HCT116 (cell line): ENCODE measurements at regions not wholly inside any gene's neighbourhood (a gene's known extent, or its start where the extent isn't known, plus 50 kb on each side); places are given as distances from the start of the nearest gene placed in this dataset.

Experiments
- ATAC-seq: fragments of 200-7000 bp; cut with Tn5 transposase; 2 replicates; pipeline ENCODE4 v1.9.1; 2020; ENCODE audit warnings: mild to moderate bottlenecking, moderate library complexity
- BruUV-seq: library from RNA; stranded (reverse); fragments of 400-500 nt; replicated peaks from 2 replicates; lab custom pipeline; 2021; lab: Mats Ljungman, UMichigan
- CTCF ChIA-PET: fragments of 300-600 bp; sonication (Branson Sonifier 250); formaldehyde crosslinking; loops from one replicate; lab custom pipeline; 2021; ENCODE audit warnings: antibody characterized with exemption; lab: Charles Lee
- POLR2A ChIA-PET: fragments of 300-600, 350-600 bp; sonication (Branson Sonifier 250); formaldehyde crosslinking; loops from one replicate; lab custom pipeline; 2021; ENCODE audit warnings: antibody characterized with exemption; lab: Charles Lee
- RAD21 ChIA-PET, 2 experiments: fragments of 300-600 bp; sonication (Branson Sonifier 250); formaldehyde crosslinking; loops; one replicate each; lab custom pipeline; 2023; ENCODE audit warnings: low total read pairs in 2 of 2; ENCODE audit not compliant: uncharacterized antibody in 2 of 2, unreplicated experiment in 2 of 2, low non-redundant PET in 1 of 2; lab: Charles Lee
- DNase-seq: peaks from one replicate; pipeline ENCODE4 v3.0.0-alpha.2; 2010; ENCODE audit warnings: low read depth, low spot score
- H2AFZ ChIP-seq: fragments of 200-600 bp; shearing (Covaris generic), sonication (generic); 2 replicates; pipeline ENCODE4 v1.6.1; 2017; ENCODE audit warnings: low read depth, mixed run types, mixed read lengths, antibody characterized with exemption, low read length; ENCODE audit not compliant: poor library complexity, severe bottlenecking
- H3K27ac ChIP-seq: 2 replicates; pipeline ENCODE4 v1.5.1; 2012; ENCODE audit warnings: low read depth, low read length
- H3K27me3 ChIP-seq: fragments of 200-600 bp; sonication (generic); 2 replicates; pipeline ENCODE4 v1.6.1; 2016; ENCODE audit warnings: mixed run types, low read length, mixed read lengths; ENCODE audit not compliant: insufficient read depth
- H3K36me3 ChIP-seq, 2 experiments: fragments of 200-500 bp in 1 of 2; fragments of 200-600 bp in 1 of 2; sonication (Bioruptor generic) in 1 of 2; sonication (generic) in 1 of 2; 2 replicates each; pipeline versions ENCODE4 v1.5.1 to v1.6.1; 2014 to 2016; ENCODE audit warnings: low read length in 2 of 2, inconsistent platforms in 1 of 2, mixed read lengths in 1 of 2, mixed run types in 1 of 2; ENCODE audit not compliant: insufficient read depth in 2 of 2, control insufficient read depth in 1 of 2
- H3K4me1 ChIP-seq, 2 experiments: fragments of 200-600 bp in 1 of 2; sonication (generic) in 1 of 2; 2 replicates each; pipeline versions ENCODE4 v1.5.1 to v1.6.1; 2012 to 2017; ENCODE audit warnings: low read length in 2 of 2, inconsistent platforms in 1 of 2, mild to moderate bottlenecking in 1 of 2, mixed read lengths in 1 of 2, mixed run types in 1 of 2, moderate library complexity in 1 of 2; ENCODE audit not compliant: insufficient read depth in 2 of 2, control insufficient read depth in 1 of 2
- H3K4me2 ChIP-seq: fragments of 200-600 bp; sonication (generic); 2 replicates; pipeline ENCODE4 v1.6.1; 2017; ENCODE audit warnings: mixed run types, low read length, mixed read lengths
- H3K4me3 ChIP-seq, 2 experiments: fragments of 200-600 bp in 1 of 2; sonication (generic) in 1 of 2; replicated peaks in 1 of 2; 2 replicates each; pipeline ENCODE4 v1.5.1; 2011 to 2016; ENCODE audit warnings: low read length in 2 of 2, control low read depth in 1 of 2, low read depth in 1 of 2, mild to moderate bottlenecking in 1 of 2, mixed read lengths in 1 of 2, mixed run types in 1 of 2
- H3K79me2 ChIP-seq: fragments of 200-600 bp; sonication (generic); 2 replicates; pipeline ENCODE4 v1.6.1; 2017; ENCODE audit warnings: mild to moderate bottlenecking, mixed run types, low read length, moderate library complexity, mixed read lengths; ENCODE audit not compliant: insufficient read depth
- H3K9ac ChIP-seq: fragments of 200-600 bp; sonication (generic); 2 replicates; pipeline ENCODE4 v1.6.1; 2016; ENCODE audit warnings: low read length, mixed read lengths
- H3K9me2 ChIP-seq: fragments of 200-600 bp; sonication (generic), shearing (Covaris generic); 2 replicates; pipeline ENCODE4 v1.6.1; 2017; ENCODE audit warnings: mixed run types, mild to moderate bottlenecking, moderate library complexity; ENCODE audit not compliant: insufficient read depth
- H3K9me3 ChIP-seq, 2 experiments: fragments of 200-500 bp in 1 of 2; fragments of 200-600 bp in 1 of 2; sonication (Bioruptor generic) in 1 of 2; sonication (generic) in 1 of 2; 2 replicates each; pipeline ENCODE4 v1.6.1; 2014 to 2017; ENCODE audit warnings: low read length in 2 of 2, mixed read lengths in 2 of 2, inconsistent platforms in 1 of 2, low read depth in 1 of 2, mild to moderate bottlenecking in 1 of 2, mixed run types in 1 of 2, moderate library complexity in 1 of 2; ENCODE audit not compliant: control insufficient read depth in 1 of 2, insufficient read depth in 1 of 2
- H4K20me1 ChIP-seq: fragments of 200-600 bp; sonication (generic), shearing (Covaris generic); 2 replicates; pipeline ENCODE4 v1.6.1; 2017; ENCODE audit warnings: mixed run types, mild to moderate bottlenecking, moderate library complexity; ENCODE audit not compliant: insufficient read depth
- CBX3 ChIP-seq: IDR thresholded peaks from 2 replicates; pipeline ENCODE4 v1.6.1; 2012; ENCODE audit warnings: low read depth
- CEBPB ChIP-seq: IDR thresholded peaks from 2 replicates; pipeline ENCODE4 v1.6.1; 2012; ENCODE audit warnings: low read depth
- ELF1 ChIP-seq: IDR thresholded peaks from 2 replicates; pipeline ENCODE4 v1.6.1; 2012; ENCODE audit warnings: low read depth, borderline replicate concordance
- EZH2phosphoT487 ChIP-seq: fragments of 200-600 bp; IDR thresholded peaks from 2 replicates; pipeline ENCODE4 v1.6.1; 2018; ENCODE audit warnings: antibody characterized with exemption, borderline replicate concordance
- POLR2A ChIP-seq: IDR thresholded peaks from 2 replicates; pipeline ENCODE4 v1.7.0; 2011; ENCODE audit warnings: borderline replicate concordance; ENCODE audit not compliant: insufficient read depth, insufficient read length; ENCODE audit errors: extremely low read depth
- RAD21 ChIP-seq: IDR thresholded peaks from 2 replicates; pipeline ENCODE4 v1.6.1; 2012; ENCODE audit warnings: low read depth, mild to moderate bottlenecking
- SP1 ChIP-seq: IDR thresholded peaks from 2 replicates; pipeline ENCODE4 v1.6.1; 2012; ENCODE audit warnings: low read depth
- SRF ChIP-seq: IDR thresholded peaks from 2 replicates; pipeline ENCODE4 v1.6.1; 2012; ENCODE audit warnings: low read depth
- intact Hi-C: fragments of 100-400 bp; cut with micrococcal nuclease; formaldehyde crosslinking; loops from 2 replicates; pipeline ENCODE4 v1.10.0; 2022
- TF ChIP-seq, protein P1 (sequence below): IDR thresholded peaks from 2 replicates; pipeline ENCODE4 v1.6.1; 2012
- TF ChIP-seq, protein P2 (sequence below): IDR thresholded peaks from 2 replicates; pipeline ENCODE4 v1.6.1; 2012; ENCODE audit warnings: low read depth
- TF ChIP-seq, protein P3 (sequence below): IDR thresholded peaks from 2 replicates; pipeline ENCODE4 v1.6.1; 2012
- TF ChIP-seq, protein P4 (sequence below), 3 experiments: fragments of 200-600 bp in 1 of 3; sonication (generic) in 1 of 3; IDR thresholded peaks in 2 of 3; conservative IDR thresholded peaks in 1 of 3; 2 replicates each; pipeline ENCODE4 v1.5.1; 2012 to 2017; ENCODE audit warnings: low read depth in 2 of 3, low read length in 2 of 3, antibody characterized with exemption in 1 of 3, borderline replicate concordance in 1 of 3, control low read depth in 1 of 3, mild to moderate bottlenecking in 1 of 3, mixed read lengths in 1 of 3, mixed run types in 1 of 3, moderate library complexity in 1 of 3; ENCODE audit not compliant: insufficient read depth in 1 of 3
- TF ChIP-seq, protein P5 (sequence below): IDR thresholded peaks from 2 replicates; pipeline ENCODE4 v1.6.1; 2011; ENCODE audit warnings: mild to moderate bottlenecking, low read length, moderate library complexity; ENCODE audit not compliant: insufficient replicate concordance; ENCODE audit errors: extremely low read depth

- intact Hi-C loops = no loop called here
- no peak overlapping the region for H3K4me3 ChIP-seq
- DNase-seq (no peak), ATAC-seq (no peak)
- H3K9ac ChIP-seq = no peak overlapping the region
- no peak overlapping the region for H3K27ac ChIP-seq
- TF ChIP-seq RAD21 (no peak), CEBPB (no peak), POLR2A (no peak), CBX3 (no peak), ELF1 (no peak), SRF (no peak), EZH2phosphoT487 (no peak), SP1 (no peak)
- TF ChIP-seq, protein P1, sequence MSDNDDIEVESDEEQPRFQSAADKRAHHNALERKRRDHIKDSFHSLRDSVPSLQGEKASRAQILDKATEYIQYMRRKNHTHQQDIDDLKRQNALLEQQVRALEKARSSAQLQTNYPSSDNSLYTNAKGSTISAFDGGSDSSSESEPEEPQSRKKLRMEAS = no peak
- TF ChIP-seq, protein P2, sequence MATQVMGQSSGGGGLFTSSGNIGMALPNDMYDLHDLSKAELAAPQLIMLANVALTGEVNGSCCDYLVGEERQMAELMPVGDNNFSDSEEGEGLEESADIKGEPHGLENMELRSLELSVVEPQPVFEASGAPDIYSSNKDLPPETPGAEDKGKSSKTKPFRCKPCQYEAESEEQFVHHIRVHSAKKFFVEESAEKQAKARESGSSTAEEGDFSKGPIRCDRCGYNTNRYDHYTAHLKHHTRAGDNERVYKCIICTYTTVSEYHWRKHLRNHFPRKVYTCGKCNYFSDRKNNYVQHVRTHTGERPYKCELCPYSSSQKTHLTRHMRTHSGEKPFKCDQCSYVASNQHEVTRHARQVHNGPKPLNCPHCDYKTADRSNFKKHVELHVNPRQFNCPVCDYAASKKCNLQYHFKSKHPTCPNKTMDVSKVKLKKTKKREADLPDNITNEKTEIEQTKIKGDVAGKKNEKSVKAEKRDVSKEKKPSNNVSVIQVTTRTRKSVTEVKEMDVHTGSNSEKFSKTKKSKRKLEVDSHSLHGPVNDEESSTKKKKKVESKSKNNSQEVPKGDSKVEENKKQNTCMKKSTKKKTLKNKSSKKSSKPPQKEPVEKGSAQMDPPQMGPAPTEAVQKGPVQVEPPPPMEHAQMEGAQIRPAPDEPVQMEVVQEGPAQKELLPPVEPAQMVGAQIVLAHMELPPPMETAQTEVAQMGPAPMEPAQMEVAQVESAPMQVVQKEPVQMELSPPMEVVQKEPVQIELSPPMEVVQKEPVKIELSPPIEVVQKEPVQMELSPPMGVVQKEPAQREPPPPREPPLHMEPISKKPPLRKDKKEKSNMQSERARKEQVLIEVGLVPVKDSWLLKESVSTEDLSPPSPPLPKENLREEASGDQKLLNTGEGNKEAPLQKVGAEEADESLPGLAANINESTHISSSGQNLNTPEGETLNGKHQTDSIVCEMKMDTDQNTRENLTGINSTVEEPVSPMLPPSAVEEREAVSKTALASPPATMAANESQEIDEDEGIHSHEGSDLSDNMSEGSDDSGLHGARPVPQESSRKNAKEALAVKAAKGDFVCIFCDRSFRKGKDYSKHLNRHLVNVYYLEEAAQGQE = no peak
- TF ChIP-seq, protein P3, sequence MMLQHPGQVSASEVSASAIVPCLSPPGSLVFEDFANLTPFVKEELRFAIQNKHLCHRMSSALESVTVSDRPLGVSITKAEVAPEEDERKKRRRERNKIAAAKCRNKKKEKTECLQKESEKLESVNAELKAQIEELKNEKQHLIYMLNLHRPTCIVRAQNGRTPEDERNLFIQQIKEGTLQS = no peak
- TF ChIP-seq, protein P4, sequence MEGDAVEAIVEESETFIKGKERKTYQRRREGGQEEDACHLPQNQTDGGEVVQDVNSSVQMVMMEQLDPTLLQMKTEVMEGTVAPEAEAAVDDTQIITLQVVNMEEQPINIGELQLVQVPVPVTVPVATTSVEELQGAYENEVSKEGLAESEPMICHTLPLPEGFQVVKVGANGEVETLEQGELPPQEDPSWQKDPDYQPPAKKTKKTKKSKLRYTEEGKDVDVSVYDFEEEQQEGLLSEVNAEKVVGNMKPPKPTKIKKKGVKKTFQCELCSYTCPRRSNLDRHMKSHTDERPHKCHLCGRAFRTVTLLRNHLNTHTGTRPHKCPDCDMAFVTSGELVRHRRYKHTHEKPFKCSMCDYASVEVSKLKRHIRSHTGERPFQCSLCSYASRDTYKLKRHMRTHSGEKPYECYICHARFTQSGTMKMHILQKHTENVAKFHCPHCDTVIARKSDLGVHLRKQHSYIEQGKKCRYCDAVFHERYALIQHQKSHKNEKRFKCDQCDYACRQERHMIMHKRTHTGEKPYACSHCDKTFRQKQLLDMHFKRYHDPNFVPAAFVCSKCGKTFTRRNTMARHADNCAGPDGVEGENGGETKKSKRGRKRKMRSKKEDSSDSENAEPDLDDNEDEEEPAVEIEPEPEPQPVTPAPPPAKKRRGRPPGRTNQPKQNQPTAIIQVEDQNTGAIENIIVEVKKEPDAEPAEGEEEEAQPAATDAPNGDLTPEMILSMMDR (IDR thresholded peaks at IDR 0.05 in 2 of 3, conservative IDR thresholded peaks at IDR 0.05 in 1 of 3; ENCODE audit: borderline replicate concordance in 1 of 3, insufficient read depth in 1 of 3, low read depth in 2 of 3, low read length in 2 of 3) = no peak
- TF ChIP-seq, protein P5, sequence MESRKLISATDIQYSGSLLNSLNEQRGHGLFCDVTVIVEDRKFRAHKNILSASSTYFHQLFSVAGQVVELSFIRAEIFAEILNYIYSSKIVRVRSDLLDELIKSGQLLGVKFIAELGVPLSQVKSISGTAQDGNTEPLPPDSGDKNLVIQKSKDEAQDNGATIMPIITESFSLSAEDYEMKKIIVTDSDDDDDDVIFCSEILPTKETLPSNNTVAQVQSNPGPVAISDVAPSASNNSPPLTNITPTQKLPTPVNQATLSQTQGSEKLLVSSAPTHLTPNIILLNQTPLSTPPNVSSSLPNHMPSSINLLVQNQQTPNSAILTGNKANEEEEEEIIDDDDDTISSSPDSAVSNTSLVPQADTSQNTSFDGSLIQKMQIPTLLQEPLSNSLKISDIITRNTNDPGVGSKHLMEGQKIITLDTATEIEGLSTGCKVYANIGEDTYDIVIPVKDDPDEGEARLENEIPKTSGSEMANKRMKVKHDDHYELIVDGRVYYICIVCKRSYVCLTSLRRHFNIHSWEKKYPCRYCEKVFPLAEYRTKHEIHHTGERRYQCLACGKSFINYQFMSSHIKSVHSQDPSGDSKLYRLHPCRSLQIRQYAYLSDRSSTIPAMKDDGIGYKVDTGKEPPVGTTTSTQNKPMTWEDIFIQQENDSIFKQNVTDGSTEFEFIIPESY = no peak
- H3K27me3 ChIP-seq = no peaks in the 10 kb centered on the region
- ChIA-PET RAD21 (no interaction called here), CTCF (no interaction called here), POLR2A (no interaction called here)
- no peaks in the 10 kb centered on the region for H4K20me1 ChIP-seq
- H3K9me3 ChIP-seq = no peaks in the 10 kb centered on the region
- H3K9me2 ChIP-seq = no peaks in the 10 kb centered on the region
- H3K36me3 ChIP-seq = no peaks in the 10 kb centered on the region
- BruUV-seq = no TSS peak
- no peaks in the 10 kb centered on the region for H3K79me2 ChIP-seq
- H3K4me2 ChIP-seq = no peak overlapping the region
- H2AFZ ChIP-seq = no peak overlapping the region
- no peaks in the 10 kb centered on the region for H3K4me1 ChIP-seq
Measured at GRCh38 chr15:62788224-62788623, 254.3 kb upstream of the TPM1 start.
